Bone marrow (tissue), 2 donors: ENCODE measurements at regions not wholly inside any gene's neighbourhood (a gene's known extent, or its start where the extent isn't known, plus 50 kb on each side); places are given as distances from the start of the nearest gene placed in this dataset.

Experiments
- DNase-seq, 2 donors: peaks; one replicate each; lab custom pipeline; 2025; lab: John Stamatoyannopoulos, UW

- DNase-seq: no peak
These were observed 138.1 kb upstream of the ZNF236 start for GRCh38 chr18:76684265-76684664.

GRCh38 chr18:76679945-76680344 is 142.4 kb upstream of the ZNF236 start:
- no peak for DNase-seq

DNA sequence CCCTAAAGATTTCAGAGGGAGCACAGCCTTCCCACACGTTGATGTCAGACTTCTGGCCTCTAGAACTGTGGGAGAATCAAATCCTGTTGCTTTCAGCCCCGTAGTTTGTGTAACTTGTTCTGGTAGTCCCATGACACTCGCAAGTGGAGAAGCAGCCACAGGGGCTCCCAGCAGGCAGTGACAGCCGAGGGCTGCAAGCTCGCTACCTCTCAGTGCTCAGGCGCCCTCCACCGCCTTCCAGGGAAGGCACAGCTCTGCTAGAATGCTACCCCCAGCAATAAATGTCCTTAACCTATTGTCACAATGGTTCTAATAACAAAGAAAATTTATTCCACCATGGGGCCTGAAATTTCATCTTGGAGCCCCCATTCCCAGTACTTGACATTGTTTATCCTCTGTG is 143.1 kb upstream of the ZNF236 start:
- no peak for DNase-seq

DNA sequence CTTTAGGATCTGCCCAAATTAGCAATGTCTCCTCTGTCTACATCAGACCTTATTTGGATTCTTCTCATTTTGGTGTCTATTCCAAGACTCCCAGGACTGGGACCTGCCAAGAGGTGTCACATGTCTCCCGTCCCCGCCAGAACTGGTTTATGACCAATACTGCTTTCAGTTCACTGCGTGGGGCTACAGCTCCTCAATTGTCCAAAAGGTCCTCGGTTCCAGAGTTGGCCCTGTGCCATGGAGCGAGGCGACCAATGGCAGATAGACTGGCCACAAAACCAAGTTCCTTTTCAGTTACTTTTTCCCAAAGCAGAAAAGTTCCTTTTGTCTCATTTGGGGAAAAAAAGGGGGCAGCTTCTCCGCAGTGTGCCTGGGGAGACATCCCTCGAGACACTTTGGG is 144.1 kb upstream of the ZNF236 start:
- DNase-seq: no peak

- no peak for DNase-seq
These were observed 147.8 kb upstream of the ZNF236 start for GRCh38 chr18:76674596-76674995.

GRCh38 chr18:76673281-76674185 is 148.8 kb upstream of the ZNF236 start:
- DNase-seq: no peak

GRCh38 chr18:76672627-76673026 is 149.7 kb upstream of the ZNF236 start:
- DNase-seq: no peak

- DNase-seq: no peak
These were observed 151.6 kb upstream of the ZNF236 start for GRCh38 chr18:76670564-76671288.

DNA sequence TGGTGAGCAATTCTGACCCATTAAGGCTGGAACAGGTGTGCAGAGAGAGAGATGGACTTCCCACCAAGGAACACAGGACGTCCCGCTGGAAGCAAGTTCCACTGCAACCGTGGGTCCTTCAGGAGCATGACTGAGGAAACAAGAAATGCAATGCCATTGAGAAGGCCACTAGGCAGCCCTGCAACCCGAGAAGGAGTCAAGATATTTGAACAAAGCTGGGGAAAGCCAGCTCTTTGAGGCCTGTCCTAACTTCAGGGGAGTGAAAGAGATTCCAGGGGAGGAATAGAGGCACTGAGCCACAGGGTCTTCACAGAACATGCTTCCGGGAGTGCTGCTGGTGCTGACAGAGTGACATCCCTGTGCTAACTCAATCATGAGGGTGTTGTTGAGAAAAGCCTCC is 153.8 kb upstream of the ZNF236 start:
- no peak for DNase-seq

DNA sequence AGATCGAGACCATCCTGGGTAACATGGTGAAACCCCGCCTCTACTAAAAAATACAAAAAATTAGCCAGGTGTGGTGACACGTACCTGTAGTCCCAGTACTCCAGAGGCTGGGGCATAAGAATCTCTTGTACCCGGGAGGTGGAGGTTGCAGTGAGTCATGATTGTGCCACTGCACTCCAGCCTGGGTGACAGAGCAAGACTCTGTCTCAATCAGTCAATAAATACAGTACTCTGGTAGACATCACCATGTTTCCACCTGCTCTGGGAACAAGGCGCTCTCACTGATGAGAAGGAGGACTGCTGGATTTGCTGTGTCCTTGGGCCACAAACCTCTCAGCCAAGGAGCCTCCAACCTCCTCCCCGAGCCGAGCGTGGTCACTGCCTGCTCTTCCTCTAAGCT is 154.2 kb upstream of the ZNF236 start:
- no peak for DNase-seq

- no peak for DNase-seq
These were observed 154.8 kb upstream of the ZNF236 start for GRCh38 chr18:76667603-76668002.

DNA sequence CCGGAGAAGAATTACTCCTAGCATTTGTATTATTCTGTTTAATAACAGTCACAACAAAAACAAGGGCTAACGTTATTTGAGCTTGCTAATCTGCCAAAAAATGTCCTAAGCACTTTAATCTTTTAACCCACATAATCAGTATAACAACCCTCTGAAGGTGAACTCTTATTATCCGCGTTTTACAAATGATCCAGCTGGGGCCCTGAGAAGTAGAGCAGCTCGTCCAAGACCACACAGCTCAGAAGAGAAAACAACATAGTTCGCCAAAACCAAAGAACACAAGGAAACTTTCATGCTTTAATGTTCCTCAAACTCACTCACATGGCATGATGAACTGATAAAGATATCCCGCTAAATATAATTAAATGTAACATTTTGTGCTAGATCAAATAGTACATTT is 159.7 kb upstream of the ZNF236 start:
- no peak for DNase-seq

DNA sequence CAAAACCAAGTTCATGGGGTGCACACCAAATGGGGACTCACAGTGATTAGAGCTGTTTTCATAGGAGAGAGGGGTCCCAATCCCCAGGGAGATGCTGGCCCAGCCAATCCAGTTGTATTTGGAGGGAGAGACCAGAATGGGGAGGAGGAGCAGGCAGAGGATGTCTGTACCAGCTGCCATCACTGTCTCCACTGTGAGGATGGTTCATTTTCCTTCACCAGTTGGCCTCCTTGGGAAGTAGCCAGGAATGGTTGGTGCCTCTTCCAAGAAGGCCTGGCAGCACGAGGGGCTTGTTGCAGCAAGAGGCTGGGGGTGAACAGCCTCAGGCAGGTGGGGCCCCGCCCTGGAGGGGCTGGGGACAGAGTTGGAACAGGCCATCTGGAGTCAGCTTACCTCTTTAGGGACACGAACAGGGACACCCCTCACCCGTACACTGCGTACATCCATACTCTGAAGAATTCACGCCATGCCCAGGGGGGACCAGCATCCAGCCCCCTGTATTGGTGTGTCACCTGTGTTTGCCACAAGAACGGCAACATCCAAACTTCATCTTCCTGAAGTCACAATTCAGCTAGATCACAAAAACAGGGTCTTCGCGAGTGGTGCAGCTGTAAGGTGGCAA is 161.7 kb upstream of the ZNF236 start:
- DNase-seq: no peak

DNA sequence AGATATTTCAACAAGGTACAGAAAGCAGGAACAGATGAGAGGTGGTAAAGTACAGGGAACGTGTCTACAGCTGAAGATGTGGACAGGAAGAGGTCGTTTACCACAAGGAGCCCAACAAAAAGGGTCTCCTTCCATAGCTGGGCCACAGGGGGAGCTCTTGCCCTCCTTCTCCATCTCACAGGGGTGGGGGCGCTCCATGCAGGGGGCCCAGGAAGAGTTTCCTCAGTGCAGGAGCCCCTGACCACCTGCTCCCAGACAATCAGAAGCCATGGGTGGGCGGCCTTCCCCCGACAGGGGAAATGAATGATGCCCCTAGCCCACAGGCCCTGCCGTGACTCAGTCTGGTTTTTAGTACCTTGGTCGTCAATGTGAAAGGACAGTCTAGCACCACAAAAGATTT is 163.6 kb upstream of the ZNF516 start:
- peak in 1 of 2 donors; percentile 16 for DNase-seq

- DNase-seq: no peak
These were observed 162.9 kb upstream of the ZNF516 start for GRCh38 chr18:76657911-76658470.

- DNase-seq: peak in 1 of 2 donors; percentile 44
These were observed 162.1 kb upstream of the ZNF516 start for GRCh38 chr18:76656925-76657827.

DNA sequence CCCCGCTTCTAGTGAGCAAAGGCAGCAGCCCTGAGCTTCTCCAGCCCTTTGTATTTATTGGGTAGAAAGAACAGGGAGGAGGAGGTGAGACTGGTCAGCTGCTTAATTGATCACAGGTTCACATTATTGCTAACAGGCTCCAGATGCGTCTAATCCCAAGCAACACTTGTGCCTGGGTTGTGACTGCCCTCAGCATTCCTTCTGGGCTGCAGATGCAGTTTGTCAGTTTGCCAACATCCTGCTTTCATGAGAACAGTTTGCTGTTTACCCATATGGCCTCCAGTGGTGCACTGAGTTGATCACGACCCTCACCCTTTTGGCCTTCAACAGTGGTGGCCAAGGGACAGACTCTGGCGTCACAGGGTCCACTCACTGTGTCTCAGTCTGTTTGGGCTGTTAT is 159.5 kb upstream of the ZNF516 start:
- DNase-seq: no peak

GRCh38 chr18:76647322-76647721 is 152.3 kb upstream of the ZNF516 start:
- DNase-seq: no peak

- DNase-seq: no peak
These were observed 149.5 kb upstream of the ZNF516 start for GRCh38 chr18:76644580-76644979.

DNA sequence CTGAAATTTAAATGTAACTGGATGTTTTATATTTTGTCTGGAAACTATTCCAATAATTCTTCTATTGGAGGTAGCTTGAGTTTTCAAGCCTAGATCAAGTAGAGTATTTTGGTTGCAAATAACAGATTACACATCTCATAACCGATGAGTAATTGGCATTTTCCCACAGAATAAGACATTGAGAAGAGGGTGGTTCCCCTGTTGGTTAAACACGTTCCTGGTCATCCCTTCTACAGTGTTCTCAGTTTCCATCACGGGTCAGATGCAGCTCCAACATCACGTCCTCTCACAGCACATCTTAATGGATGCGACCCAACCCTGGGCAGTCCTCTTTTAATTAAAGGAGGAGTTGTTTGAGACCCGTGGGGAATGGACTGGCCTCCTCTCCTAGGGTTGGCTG is 149.0 kb upstream of the ZNF516 start:
- no peak for DNase-seq

- DNase-seq: no peak
These were observed 148.2 kb upstream of the ZNF516 start for GRCh38 chr18:76643199-76643598.

GRCh38 chr18:76640438-76640837 is 145.4 kb upstream of the ZNF516 start:
- DNase-seq: no peak
